ENCODE measurements at regions not wholly inside any gene's neighbourhood (a gene's known extent, or its start where the extent isn't known, plus 50 kb on each side); places are given as distances from the start of the nearest gene placed in this dataset.
"Not testable (repeated sequence)": the region's sequence is repeated elsewhere in the genome, so short reads cannot be mapped to it uniquely, and the experiment has no call there.

GRCh38 chr1:5730272-5731109, 261.7 kb downstream of the NPHP4 start:
- no peak for DNase-seq

DNA sequence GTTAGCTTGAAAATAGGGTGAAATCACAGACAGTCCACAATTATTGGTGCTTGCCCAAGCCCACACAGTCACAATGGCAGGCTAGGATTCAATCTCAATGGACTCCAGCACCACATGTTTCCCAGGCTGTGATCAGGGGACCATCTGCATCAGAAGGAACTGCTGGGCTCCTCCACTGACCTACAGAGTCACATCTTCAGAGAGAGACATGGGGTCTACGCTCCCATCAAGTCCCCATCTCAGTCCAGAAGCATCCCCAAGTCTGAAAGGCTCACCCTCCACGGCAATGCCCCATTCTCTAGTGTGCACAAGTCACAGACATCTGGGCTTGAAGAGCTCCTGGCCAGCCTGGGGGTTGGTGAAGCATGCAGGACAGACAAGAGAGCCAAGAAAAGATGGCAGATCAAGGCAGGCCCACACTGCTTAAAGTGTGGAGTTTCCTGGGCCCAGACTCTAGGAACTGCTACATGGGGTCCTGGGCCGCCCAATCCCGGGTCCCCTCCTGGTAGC, 262.5 kb downstream of the NPHP4 start:
- no peak for DNase-seq

DNA sequence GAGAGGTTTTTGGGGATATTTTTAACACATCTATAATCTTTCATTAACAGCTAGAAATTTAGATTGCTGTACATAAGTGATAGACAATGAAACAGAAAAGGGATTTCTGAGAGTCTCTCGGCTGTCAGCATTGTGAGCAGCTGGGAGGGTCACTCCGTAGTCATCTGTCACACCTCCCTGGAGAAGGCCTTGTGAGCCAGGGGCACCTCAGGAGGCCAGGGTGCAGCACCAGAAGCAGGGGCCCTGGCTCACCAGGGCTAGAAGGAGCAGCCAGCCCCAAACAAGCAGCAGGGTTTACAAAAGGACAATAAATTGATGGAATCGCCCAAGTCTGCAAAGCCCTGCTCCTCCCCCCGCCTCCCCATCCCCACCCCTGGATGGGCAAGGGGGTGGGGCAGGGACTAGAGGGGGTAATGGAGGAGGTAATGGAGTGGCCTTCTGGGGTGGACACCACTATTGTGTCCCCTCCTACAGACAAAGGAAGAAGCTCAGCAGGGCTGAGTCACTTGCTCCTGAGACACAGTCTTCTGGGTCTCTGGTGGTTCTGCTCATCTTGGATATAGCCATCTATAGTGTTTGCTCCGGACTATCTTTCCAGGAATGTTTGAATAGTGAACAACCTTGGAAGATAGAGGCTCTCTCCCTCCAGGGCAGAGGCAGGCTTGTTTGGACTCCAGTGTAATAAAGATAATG, 263.4 kb downstream of the NPHP4 start:
- DNase-seq, result no peak

DNA sequence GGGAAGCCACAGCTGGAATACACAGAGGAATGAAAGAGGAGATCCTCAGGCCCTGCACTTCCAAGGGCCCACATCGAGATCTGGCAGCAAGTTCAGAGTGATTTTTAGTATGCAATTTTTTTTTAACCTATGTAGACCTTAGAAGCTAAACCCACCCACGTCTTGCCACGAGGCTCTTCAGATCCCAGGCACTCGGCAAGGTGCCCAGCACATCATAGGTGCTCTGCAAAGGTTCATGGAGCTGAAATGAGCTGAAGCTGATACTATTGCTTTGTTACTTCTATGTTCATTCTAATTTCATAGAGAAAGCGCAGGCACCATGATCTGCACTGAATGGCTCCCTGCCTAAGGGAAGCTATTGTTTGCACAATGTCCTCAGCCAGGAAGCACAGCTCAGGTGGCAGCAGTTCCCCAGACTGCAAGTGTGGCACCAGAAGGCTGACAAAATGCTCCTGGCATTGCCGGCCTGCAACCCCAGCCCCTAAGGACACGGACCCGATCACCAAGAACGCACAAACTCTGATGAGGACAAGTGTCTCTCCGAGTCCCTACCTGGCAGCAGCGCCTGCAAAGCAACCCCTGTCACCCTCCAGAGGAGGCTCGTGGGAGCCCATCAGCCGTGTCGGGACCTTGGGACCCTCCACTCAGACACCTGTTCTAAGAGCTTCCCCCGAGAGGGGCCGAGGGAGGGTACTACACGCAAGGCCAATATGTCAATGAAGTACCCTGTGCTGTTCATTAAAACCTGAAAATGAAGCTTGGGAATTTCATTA, 264.2 kb downstream of the NPHP4 start:
- no peak for DNase-seq

DNA sequence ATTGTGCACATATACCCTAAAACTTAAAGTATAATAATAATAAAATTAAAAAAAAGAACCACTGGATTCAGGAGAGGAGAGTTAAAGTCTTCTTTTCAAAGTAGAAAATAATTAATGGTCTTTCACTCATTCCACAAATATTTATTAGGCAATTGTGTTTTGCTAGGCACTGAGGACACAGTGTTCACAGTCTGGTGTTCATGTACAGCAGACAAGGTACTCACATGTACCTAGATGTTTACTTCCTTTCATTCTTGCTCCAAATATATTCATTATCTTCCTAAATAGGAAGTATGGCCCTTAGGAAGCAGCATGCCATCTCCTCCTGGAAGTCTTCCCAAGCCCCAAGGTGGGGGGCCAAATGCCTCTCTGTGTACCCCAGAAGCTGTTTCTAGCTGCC, 265.0 kb downstream of the NPHP4 start:
- DNase-seq, result no peak

GRCh38 chr1:5726586-5727184, 265.5 kb downstream of the NPHP4 start:
- not testable (repeated sequence) for DNase-seq

GRCh38 chr1:5725855-5726585, 266.2 kb downstream of the NPHP4 start:
- DNase-seq, result no peak

- DNase-seq, result no peak
Observed at GRCh38 chr1:5725406-5725805, 266.8 kb downstream of the NPHP4 start.

GRCh38 chr1:5724847-5725246, 267.4 kb downstream of the NPHP4 start:
- DNase-seq, result no peak

DNA sequence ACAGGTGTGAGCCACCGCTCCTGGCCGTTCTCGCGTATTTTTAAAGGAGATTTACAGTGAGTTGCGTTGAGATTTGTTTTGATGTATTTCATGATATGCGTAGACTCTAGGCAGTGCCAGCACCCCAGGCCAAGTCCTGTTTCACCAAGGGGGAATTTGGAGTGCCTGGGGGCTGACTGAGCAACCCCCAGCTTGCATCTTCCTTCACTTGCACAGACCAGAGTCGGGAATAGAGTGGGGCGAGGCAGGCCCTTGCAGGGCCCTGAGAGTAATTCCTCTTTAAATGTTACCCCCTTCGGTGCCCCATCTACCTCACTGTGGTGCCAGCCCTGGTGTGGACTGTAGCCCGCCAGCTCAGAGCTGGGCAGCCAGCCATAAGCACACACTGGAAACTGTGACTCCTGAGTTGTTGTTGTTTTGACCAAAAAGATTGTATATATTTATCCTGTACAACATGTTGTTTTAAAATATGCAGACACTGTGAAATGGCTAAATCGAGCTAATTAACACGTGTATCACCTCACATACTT, 269.5 kb downstream of the NPHP4 start:
- no peak for DNase-seq

- no peak for DNase-seq
Observed at GRCh38 chr1:5721634-5722215, 270.5 kb downstream of the NPHP4 start.

- DNase-seq, result no peak
Observed at GRCh38 chr1:5720936-5721335, 271.3 kb downstream of the NPHP4 start.

DNA sequence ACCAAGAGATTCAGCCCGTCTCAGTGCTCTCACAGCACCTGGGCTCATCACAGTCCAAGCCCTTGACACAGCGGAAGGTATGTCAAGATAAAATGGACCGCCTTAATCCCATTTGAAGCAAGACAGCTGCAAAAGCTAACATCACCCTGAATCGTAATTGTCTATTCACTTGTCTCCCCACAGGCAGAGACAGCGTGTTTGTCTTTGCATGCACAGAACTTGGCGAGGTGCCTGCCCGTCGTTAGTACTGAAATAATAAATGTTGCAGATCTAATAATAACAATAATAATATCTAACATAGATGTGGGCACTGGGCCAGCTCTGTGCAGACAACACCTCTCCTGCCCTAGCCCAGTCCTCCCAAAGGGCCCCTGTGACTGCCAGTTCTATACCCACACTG, 271.7 kb downstream of the NPHP4 start:
- DNase-seq, result no peak

GRCh38 chr1:5720045-5720444, 272.2 kb downstream of the NPHP4 start:
- no peak for DNase-seq

DNA sequence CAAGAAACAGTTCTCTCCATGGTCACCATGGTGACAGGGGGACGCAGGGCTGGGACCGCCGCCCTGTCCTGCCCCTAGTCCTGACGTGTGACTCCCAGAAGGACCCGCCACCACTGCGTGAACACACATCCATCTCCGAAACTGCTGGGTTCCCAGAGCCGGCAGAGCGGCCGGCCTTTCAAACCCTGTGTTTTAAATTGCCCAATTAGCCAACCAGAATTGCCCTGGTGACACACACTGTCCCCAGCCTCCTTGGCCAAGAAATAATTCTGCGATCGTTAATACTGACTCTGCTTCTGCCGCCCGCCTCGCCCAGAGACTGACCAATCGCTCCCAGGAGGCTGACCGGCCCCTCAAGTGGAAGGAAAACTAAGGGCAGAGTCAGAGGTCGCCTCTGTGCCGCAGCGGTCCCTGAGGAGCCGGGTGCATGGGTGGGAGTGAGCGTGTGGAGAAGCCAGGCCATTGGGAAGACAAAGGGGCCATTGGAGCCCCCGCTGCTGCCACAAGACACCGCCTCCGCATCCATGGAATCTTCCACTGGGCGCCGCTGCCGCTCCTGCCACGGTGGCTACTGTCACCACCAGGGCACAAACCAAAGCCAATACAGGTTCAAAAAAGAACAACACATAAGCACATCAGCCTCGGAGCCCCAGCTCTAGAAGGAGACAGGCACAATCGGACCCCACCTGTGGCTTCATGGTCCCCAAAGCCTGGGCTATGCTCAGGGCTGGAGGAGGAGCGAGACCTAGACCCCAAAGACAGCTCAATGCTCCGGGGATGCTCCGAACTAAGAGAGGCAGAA, 273.2 kb downstream of the NPHP4 start:
- no peak for DNase-seq

DNA sequence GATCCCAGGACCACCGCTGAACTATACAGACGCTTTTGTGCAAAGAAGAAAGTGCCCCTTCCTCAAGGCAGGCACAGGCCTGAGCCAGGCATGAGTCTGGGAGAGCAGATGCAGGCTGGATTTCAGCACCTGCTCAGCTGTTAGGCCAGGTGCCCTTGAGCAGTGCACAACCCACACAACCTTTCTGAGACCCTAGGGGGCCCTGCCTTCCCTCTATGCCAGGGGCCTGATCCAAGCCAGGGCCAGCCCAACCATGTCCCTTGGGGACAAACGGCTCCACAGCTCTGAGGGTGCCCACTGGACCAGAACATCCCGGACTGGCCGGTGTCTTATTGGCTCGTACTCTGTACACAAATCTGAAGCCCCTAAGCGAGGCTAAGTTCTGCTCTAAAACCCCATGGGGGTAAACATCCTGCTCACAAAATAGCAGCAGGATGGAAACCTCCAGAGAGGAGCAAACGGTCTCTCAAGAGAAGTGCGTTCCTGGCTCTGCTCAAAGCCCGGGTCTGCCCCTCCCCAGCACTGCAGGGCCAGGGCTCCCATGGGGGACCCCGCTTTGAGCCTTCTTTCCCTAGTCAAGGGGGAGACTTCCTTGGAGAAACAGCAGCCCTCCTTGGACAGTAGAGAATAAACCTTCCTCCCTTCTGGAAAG, 275.1 kb downstream of the NPHP4 start:
- no peak for DNase-seq

- DNase-seq, result no peak
Observed at GRCh38 chr1:5716126-5716525, 276.1 kb downstream of the NPHP4 start.

- no peak for DNase-seq
Observed at GRCh38 chr1:5713101-5714010, 278.9 kb downstream of the NPHP4 start.

Measured in fibroblast of skin of scalp (primary cell).